GM12878 (cell line): ENCODE measurements at regions not wholly inside any gene's neighbourhood (a gene's known extent, or its start where the extent isn't known, plus 50 kb on each side); places are given as distances from the start of the nearest gene placed in this dataset.

Source experiments
- ATAC-seq: fragments of 200-7000 bp; cut with Tn5 transposase; 3 replicates; pipeline ENCODE4 v1.9.1; 2020; ENCODE audit warnings: mild to moderate bottlenecking, moderate library complexity
- BruUV-seq: library from RNA; stranded (reverse); fragments of 400-500 nt; replicated peaks from 2 replicates; lab custom pipeline; 2021; lab: Mats Ljungman, UMichigan
- CTCF ChIA-PET: fragments of 300-600 bp; sonication (Branson Sonifier 250); formaldehyde crosslinking; extraction: SDS; loops from one replicate; lab custom pipeline; 2021; ENCODE audit warnings: inconsistent platforms; lab: Yijun Ruan, JAX
- POLR2A ChIA-PET: fragments of 350-600 bp; formaldehyde crosslinking; extraction: SDS; loops from one replicate; lab custom pipeline; 2021; ENCODE audit warnings: inconsistent platforms; lab: Charles Lee
- RAD21 ChIA-PET: fragments of 300-600 bp; sonication (Branson Sonifier 250); formaldehyde crosslinking; loops from one replicate; lab custom pipeline; 2023; ENCODE audit warnings: antibody characterized with exemption; ENCODE audit not compliant: unreplicated experiment; lab: Charles Lee
- SMC1A ChIA-PET: fragments of 300-600 bp; sonication (Branson Sonifier 250); formaldehyde crosslinking; loops from one replicate; lab custom pipeline; 2023; ENCODE audit not compliant: unreplicated experiment, uncharacterized antibody; lab: Charles Lee
- DNase-seq: peaks from one replicate; pipeline ENCODE4 v3.0.0-alpha.2; 2011; ENCODE audit warnings: low read depth, low spot score
- FAIRE-seq: peaks from 3 replicates; lab custom pipeline; 2011; peaks lifted over from hg19 to GRCh38; lab: Jason Lieb, UNC
- H2AFZ ChIP-seq: 2 replicates; pipeline ENCODE4 v1.6.0; 2011; ENCODE audit warnings: low read depth, low read length, control low read depth; ENCODE audit not compliant: control insufficient read depth
- H3K27ac ChIP-seq: 2 replicates; pipeline ENCODE4 v1.5.1; 2011; ENCODE audit warnings: control low read depth; ENCODE audit not compliant: control insufficient read depth, insufficient read depth
- H3K27me3 ChIP-seq, 2 experiments: replicated peaks in 1 of 2; 2 replicates each; pipeline versions ENCODE4 v1.6.0 to v1.6.1; 2011; ENCODE audit warnings: low read length in 1 of 2; ENCODE audit not compliant: control insufficient read depth in 2 of 2, insufficient read depth in 2 of 2
- H3K36me3 ChIP-seq, 2 experiments: 2 replicates each; pipeline ENCODE4 v1.5.1; 2011; ENCODE audit warnings: low read length in 1 of 2; ENCODE audit not compliant: control insufficient read depth in 2 of 2, insufficient read depth in 2 of 2
- H3K4me1 ChIP-seq: 2 replicates; pipeline ENCODE4 v1.6.1; 2011; ENCODE audit warnings: mild to moderate bottlenecking, low read length, moderate library complexity, mixed read lengths; ENCODE audit not compliant: control insufficient read depth, insufficient read depth
- H3K4me2 ChIP-seq: 2 replicates; pipeline ENCODE4 v1.6.0; 2011; ENCODE audit warnings: control low read depth; ENCODE audit not compliant: control insufficient read depth, insufficient read depth
- H3K4me3 ChIP-seq: fragments of 200-600 bp; sonication (generic); 2 replicates; pipeline ENCODE4 v1.5.1; 2016
- H3K79me2 ChIP-seq: 2 replicates; pipeline ENCODE4 v1.6.0; 2011; ENCODE audit warnings: low read length; ENCODE audit not compliant: control insufficient read depth, insufficient read depth
- H3K9ac ChIP-seq: 2 replicates; pipeline ENCODE4 v1.8.0; 2011; ENCODE audit warnings: low read length, control low read depth, mixed read lengths; ENCODE audit not compliant: control insufficient read depth, insufficient read depth
- H3K9me3 ChIP-seq: replicated peaks from 3 replicates; pipeline ENCODE4 v1.5.1; 2011; ENCODE audit warnings: mild to moderate bottlenecking, low read length; ENCODE audit not compliant: control insufficient read depth, insufficient read depth
- H4K20me1 ChIP-seq: 2 replicates; pipeline ENCODE4 v1.6.0; 2011; ENCODE audit not compliant: control insufficient read depth, insufficient read depth
- PAX8 ChIP-seq: fragments of 450-650 bp; IDR thresholded peaks from 2 replicates; pipeline ENCODE4 v1.6.1; 2017; ENCODE audit warnings: mild to moderate bottlenecking, moderate library complexity
- SPI1 ChIP-seq: IDR thresholded peaks from 2 replicates; pipeline ENCODE4 v1.6.1; 2011; ENCODE audit warnings: low read depth, mild to moderate bottlenecking, low read length, moderate library complexity, borderline replicate concordance; ENCODE audit not compliant: insufficient read depth
- SUZ12 ChIP-seq: fragments of 200-600 bp; sonication (generic); IDR thresholded peaks from one replicate; pipeline ENCODE4 v1.6.1; 2018; ENCODE audit warnings: antibody characterized with exemption, mild to moderate bottlenecking; ENCODE audit not compliant: unreplicated experiment
- WGBS: methylation state at CpG from one replicate; pipeline ENCODE4 v1.1.6; 2016; ENCODE audit warnings: low lambda C conversion rate; ENCODE audit not compliant: insufficient replicate concordance, insufficient coverage; ENCODE audit errors: missing lambda C conversion rate; 5-methylcytosine and 5-hydroxymethylcytosine counted together
- in situ Hi-C: fragments of 300-500 bp; cut with MboI; formaldehyde crosslinking; loops from 9 replicates; pipeline ENCODE4 v1.14.3; 2018; ENCODE audit warnings: mixed read lengths
- intact Hi-C: fragments of 100-400 bp; cut with micrococcal nuclease; formaldehyde crosslinking; loops from one replicate; pipeline ENCODE4 v1.14.2; 2022; ENCODE audit not compliant: unreplicated experiment
- TF ChIP-seq, protein P1 (sequence below): IDR thresholded peaks from 2 replicates; pipeline ENCODE4 v1.6.1; 2011; ENCODE audit warnings: borderline replicate concordance, low read depth, mild to moderate bottlenecking, moderate library complexity, low read length; ENCODE audit not compliant: insufficient read depth, poor library complexity, severe bottlenecking

DNA sequence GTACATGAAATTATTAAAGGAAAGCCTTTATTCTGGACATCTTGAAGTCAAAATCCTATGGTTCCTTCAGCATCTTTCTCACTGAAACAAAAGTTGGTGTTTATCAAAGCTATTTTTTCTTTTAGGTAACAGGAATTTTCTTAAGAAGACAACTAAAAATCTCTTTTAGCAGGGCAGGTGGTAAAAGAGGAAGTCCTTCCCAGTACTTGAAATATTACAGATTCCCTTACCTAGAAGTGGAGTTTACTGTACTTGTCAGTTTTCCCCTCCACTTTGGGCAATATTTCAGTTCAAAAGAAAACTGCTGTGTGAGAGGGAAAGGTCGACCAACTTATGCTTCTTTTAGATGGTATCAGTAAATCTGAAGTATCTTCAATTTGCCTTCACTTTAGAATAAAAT lies 64.3 kb upstream of the TDRD3 start:
- Histone ChIP-seq H3K9me3 (no peaks in the 10 kb centered on the region), H3K4me3 (no peak overlapping the region), H3K4me1 (no peaks in the 10 kb centered on the region), H3K4me2 (no peak overlapping the region), H4K20me1 (no peaks in the 10 kb centered on the region), H3K27ac (no peak overlapping the region), H3K9ac (no peak overlapping the region), H3K36me3 (no peaks in the 10 kb centered on the region), H2AFZ (no peak overlapping the region), H3K27me3 (no peaks in the 10 kb centered on the region), H3K79me2 (no peaks in the 10 kb centered on the region)
- in situ Hi-C loops, result no loop called here
- ATAC-seq (no peak), FAIRE-seq (no peak), DNase-seq (no peak)
- intact Hi-C loops, result loop anchor here (10.0 kb wide), 2 partner anchors 428 to 858 kb away; no protein-coding TSS in a partner anchor
- SMC1A ChIA-PET, result interaction anchor here (0.6 to 1.4 kb wide), 2 partner anchors 649 to 666 kb away, joined by 3 read pairs; no protein-coding TSS in a partner anchor
- 0% methylated on average over 1 of the region's 1 CpG for whole genome bisulfite sequencing
- POLR2A ChIA-PET, result no interaction called here
- CTCF ChIA-PET, result interaction anchor here (0.7 to 1.1 kb wide), 4 partner anchors 19 to 941 kb away, joined by 3 read pairs; no protein-coding TSS in a partner anchor
- BruUV-seq, result no TSS peak
- RAD21 ChIA-PET, result interaction anchor here (3.9 kb wide), 1 partner anchor 99 kb away, joined by 22 read pairs; no protein-coding TSS in a partner anchor
- TF ChIP-seq PAX8, result no peak
- TF ChIP-seq SPI1, result peak; percentile 29; the same call in 1 of the 2 replicates

DNA sequence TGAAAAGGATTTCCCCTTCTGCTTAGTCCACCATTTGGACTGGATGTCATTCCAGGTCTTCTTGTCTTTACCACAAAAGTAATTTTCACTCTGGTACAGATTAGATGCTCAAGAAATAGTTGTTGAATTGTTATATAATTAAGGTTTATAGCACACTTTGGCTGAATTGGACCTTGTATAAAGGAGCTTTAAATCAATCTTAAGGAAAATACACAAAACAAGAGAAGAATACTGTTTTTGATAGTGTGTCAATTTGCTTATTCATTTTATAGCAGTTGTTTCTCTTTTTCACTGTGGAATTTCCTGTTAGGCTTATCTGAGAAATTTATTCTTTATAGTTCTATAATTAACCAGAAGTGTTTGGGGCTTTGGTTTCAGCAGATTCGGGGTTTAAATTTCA lies 62.7 kb upstream of the TDRD3 start:
- H3K27me3 ChIP-seq, result no peaks in the 10 kb centered on the region
- SMC1A ChIA-PET, result interaction anchor here (0.6 to 2.2 kb wide), 5 partner anchors 15 to 831 kb away, joined by 3 to 15 read pairs (median 3); no protein-coding TSS in a partner anchor
- in situ Hi-C loops, result no loop called here
- RAD21 ChIA-PET, result interaction anchor here (3.9 kb wide), 1 partner anchor 97 kb away, joined by 22 read pairs; no protein-coding TSS in a partner anchor
- H2AFZ ChIP-seq, result no peak overlapping the region
- H3K9ac ChIP-seq, result no peak overlapping the region
- ATAC-seq (no peak), FAIRE-seq (no peak), DNase-seq (no peak)
- no TSS peak for BruUV-seq
- H3K4me2 ChIP-seq, result no peak overlapping the region
- no peaks in the 10 kb centered on the region for H3K79me2 ChIP-seq
- CTCF ChIA-PET, result interaction anchor here (0.6 to 2.3 kb wide), 6 partner anchors 9 to 654 kb away, joined by 3 to 13 read pairs (median 7); no protein-coding TSS in a partner anchor
- no peaks in the 10 kb centered on the region for H4K20me1 ChIP-seq
- POLR2A ChIA-PET, result no interaction called here
- intact Hi-C loops, result loop anchor here (2.0 to 10.0 kb wide), 3 partner anchors 430 to 944 kb away; no protein-coding TSS in a partner anchor
- no peak overlapping the region for H3K4me3 ChIP-seq
- 0% methylated on average over 1 of the region's 1 CpG for WGBS
- TF ChIP-seq SUZ12, result no peak
- TF ChIP-seq, protein P1, sequence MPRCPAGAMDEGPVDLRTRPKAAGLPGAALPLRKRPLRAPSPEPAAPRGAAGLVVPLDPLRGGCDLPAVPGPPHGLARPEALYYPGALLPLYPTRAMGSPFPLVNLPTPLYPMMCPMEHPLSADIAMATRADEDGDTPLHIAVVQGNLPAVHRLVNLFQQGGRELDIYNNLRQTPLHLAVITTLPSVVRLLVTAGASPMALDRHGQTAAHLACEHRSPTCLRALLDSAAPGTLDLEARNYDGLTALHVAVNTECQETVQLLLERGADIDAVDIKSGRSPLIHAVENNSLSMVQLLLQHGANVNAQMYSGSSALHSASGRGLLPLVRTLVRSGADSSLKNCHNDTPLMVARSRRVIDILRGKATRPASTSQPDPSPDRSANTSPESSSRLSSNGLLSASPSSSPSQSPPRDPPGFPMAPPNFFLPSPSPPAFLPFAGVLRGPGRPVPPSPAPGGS, result no peak
- no peaks in the 10 kb centered on the region for H3K36me3 ChIP-seq
- H3K27ac ChIP-seq, result no peak overlapping the region
- H3K4me1 ChIP-seq, result no peaks in the 10 kb centered on the region
- H3K9me3 ChIP-seq, result no peaks in the 10 kb centered on the region
